IMR-90 (cell line): ENCODE measurements at regions not wholly inside any gene's neighbourhood (a gene's known extent, or its start where the extent isn't known, plus 50 kb on each side); places are given as distances from the start of the nearest gene placed in this dataset.

Source experiments
- ATAC-seq: fragments of 200-7000 bp; cut with Tn5 transposase; 2 replicates; pipeline ENCODE4 v1.9.1; 2020; ENCODE audit warnings: low read depth, mild to moderate bottlenecking, moderate library complexity
- BruUV-seq: library from RNA; stranded (reverse); fragments of 400-500 nt; replicated peaks from 2 replicates; lab custom pipeline; 2021; lab: Mats Ljungman, UMichigan
- CTCF ChIA-PET: fragments of 300-600 bp; formaldehyde crosslinking; extraction: SDS; loops from one replicate; lab custom pipeline; 2021; ENCODE audit warnings: antibody characterized with exemption; lab: Yijun Ruan, JAX
- POLR2A ChIA-PET: fragments of 300-600 bp; sonication (Branson Sonifier 250); formaldehyde crosslinking; loops from one replicate; lab custom pipeline; 2022; ENCODE audit warnings: antibody characterized with exemption; ENCODE audit not compliant: unreplicated experiment; lab: Charles Lee
- DNase-seq: peaks from one replicate; pipeline ENCODE4 v3.0.0; 2013
- H2AFZ ChIP-seq: replicated peaks from 2 replicates; pipeline ENCODE3; 2013; ENCODE audit warnings: low read length, mild to moderate bottlenecking; ENCODE audit not compliant: poor library complexity
- H2AK5ac ChIP-seq: 2 replicates; pipeline ENCODE4 v1.6.1; 2013; ENCODE audit warnings: low read depth, low read length, inconsistent platforms
- H2AK9ac ChIP-seq: replicated peaks from 2 replicates; pipeline ENCODE3; 2013; ENCODE audit warnings: mild to moderate bottlenecking, low read depth, low read length, moderate library complexity; ENCODE audit not compliant: poor library complexity
- H2BK120ac ChIP-seq: 2 replicates; pipeline ENCODE4 v1.6.1; 2013; ENCODE audit warnings: low read depth, low read length, inconsistent platforms
- H2BK15ac ChIP-seq: 3 replicates; pipeline ENCODE4 v1.6.1; 2013; ENCODE audit warnings: low read depth, low read length, inconsistent platforms
- H2BK20ac ChIP-seq: 2 replicates; pipeline ENCODE4 v1.6.1; 2013; ENCODE audit warnings: low read depth, mild to moderate bottlenecking, inconsistent platforms, low read length, moderate library complexity
- H2BK5ac ChIP-seq: 2 replicates; pipeline ENCODE4 v1.6.1; 2013; ENCODE audit warnings: mild to moderate bottlenecking, low read depth, low read length, inconsistent platforms; ENCODE audit not compliant: poor library complexity, severe bottlenecking
- H3K14ac ChIP-seq: replicated peaks from 2 replicates; pipeline ENCODE4 v1.6.1; 2013; ENCODE audit warnings: low read depth, low read length, inconsistent platforms
- H3K18ac ChIP-seq: 2 replicates; pipeline ENCODE4 v1.6.1; 2013; ENCODE audit warnings: low read depth, low read length, control low read depth
- H3K23ac ChIP-seq: 2 replicates; pipeline ENCODE4 v1.6.1; 2013; ENCODE audit warnings: low read depth, low read length, inconsistent platforms
- H3K27ac ChIP-seq: 2 replicates; pipeline ENCODE4 v1.5.1; 2013; ENCODE audit warnings: mild to moderate bottlenecking, control low read depth, low read length; ENCODE audit not compliant: insufficient read depth
- H3K27me3 ChIP-seq: 2 replicates; pipeline ENCODE4 v1.6.1; 2013; ENCODE audit warnings: low read length; ENCODE audit not compliant: control insufficient read depth, insufficient read depth
- H3K36me3 ChIP-seq: 2 replicates; pipeline ENCODE4 v1.6.1; 2013; ENCODE audit warnings: low read length, mixed read lengths; ENCODE audit not compliant: control insufficient read depth, insufficient read depth
- H3K4ac ChIP-seq: 2 replicates; pipeline ENCODE4 v1.6.1; 2013; ENCODE audit warnings: low read depth, low read length, inconsistent platforms
- H3K4me1 ChIP-seq: 2 replicates; pipeline ENCODE4 v1.6.1; 2013; ENCODE audit warnings: low read length, mixed read lengths; ENCODE audit not compliant: control insufficient read depth, insufficient read depth
- H3K4me2 ChIP-seq: 2 replicates; pipeline ENCODE4 v1.6.1; 2013; ENCODE audit warnings: low read depth, mild to moderate bottlenecking, control low read depth, low read length, moderate library complexity
- H3K4me3 ChIP-seq: 2 replicates; pipeline ENCODE4 v1.5.1; 2013; ENCODE audit warnings: low read depth, mild to moderate bottlenecking, control low read depth, low read length, moderate library complexity; ENCODE audit not compliant: insufficient read depth
- H3K56ac ChIP-seq: 2 replicates; pipeline ENCODE4 v1.6.1; 2013; ENCODE audit warnings: low read length, inconsistent platforms; ENCODE audit not compliant: insufficient read depth; ENCODE audit errors: extremely low read depth
- H3K79me1 ChIP-seq, 2 experiments: 2 replicates each; pipeline ENCODE4 v1.6.1; 2013; ENCODE audit warnings: low read length in 2 of 2, inconsistent platforms in 1 of 2, low read depth in 1 of 2
- H3K9ac ChIP-seq: 2 replicates; pipeline ENCODE4 v1.6.1; 2013; ENCODE audit warnings: low read depth, low read length, control low read depth
- H3K9me1 ChIP-seq: 2 replicates; pipeline ENCODE4 v1.6.1; 2013; ENCODE audit warnings: low read length, inconsistent platforms; ENCODE audit not compliant: insufficient read depth
- H3K9me3 ChIP-seq: 2 replicates; pipeline ENCODE4 v1.6.1; 2013; ENCODE audit warnings: low read length; ENCODE audit not compliant: control insufficient read depth, insufficient read depth
- H4K20me1 ChIP-seq: 2 replicates; pipeline ENCODE4 v1.6.1; 2013; ENCODE audit warnings: low read length, inconsistent platforms; ENCODE audit not compliant: insufficient read depth
- H4K5ac ChIP-seq: 2 replicates; pipeline ENCODE4 v1.6.1; 2013; ENCODE audit warnings: mild to moderate bottlenecking, low read depth, low read length, control low read depth
- H4K8ac ChIP-seq, 2 experiments: 2 replicates each; pipeline ENCODE4 v1.6.1; 2013; ENCODE audit warnings: low read depth in 2 of 2, low read length in 2 of 2, control low read depth in 1 of 2, inconsistent platforms in 1 of 2
- H4K91ac ChIP-seq: 2 replicates; pipeline ENCODE4 v1.6.1; 2013; ENCODE audit warnings: low read depth, low read length, inconsistent platforms; ENCODE audit not compliant: insufficient read depth
- USF2 ChIP-seq: fragments of 150-350 bp; IDR thresholded peaks from 2 replicates; pipeline ENCODE4 v1.6.1; 2017; ENCODE audit warnings: mild to moderate bottlenecking, antibody characterized with exemption, low read length, low read depth
- WGBS, 2 experiments: methylation state at CpG; one replicate each; pipeline versions ENCODE4 v1.1.5 to v1.1.7; 2013; ENCODE audit warnings: missing lambda C conversion rate in 2 of 2; ENCODE audit not compliant: insufficient read length in 1 of 2; ENCODE audit errors: extremely low coverage in 2 of 2; 5-methylcytosine and 5-hydroxymethylcytosine counted together
- dilution Hi-C: fragments of 300-500 bp; cut with HindIII; formaldehyde crosslinking; loops from one replicate; pipeline ENCODE4 v1.14.3; 2018; ENCODE audit warnings: low sequenced_read_pairs; ENCODE audit not compliant: unreplicated experiment
- in situ Hi-C: fragments of 300-500 bp; cut with MboI; formaldehyde crosslinking; loops from 3 replicates; pipeline ENCODE4 v1.14.3; 2019; ENCODE audit warnings: low sequenced_read_pairs, inconsistent platforms, mixed read lengths
- intact Hi-C: fragments of 100-400 bp; cut with micrococcal nuclease; formaldehyde crosslinking; loops from 2 replicates; pipeline ENCODE4 v1.10.0; 2022

DNA sequence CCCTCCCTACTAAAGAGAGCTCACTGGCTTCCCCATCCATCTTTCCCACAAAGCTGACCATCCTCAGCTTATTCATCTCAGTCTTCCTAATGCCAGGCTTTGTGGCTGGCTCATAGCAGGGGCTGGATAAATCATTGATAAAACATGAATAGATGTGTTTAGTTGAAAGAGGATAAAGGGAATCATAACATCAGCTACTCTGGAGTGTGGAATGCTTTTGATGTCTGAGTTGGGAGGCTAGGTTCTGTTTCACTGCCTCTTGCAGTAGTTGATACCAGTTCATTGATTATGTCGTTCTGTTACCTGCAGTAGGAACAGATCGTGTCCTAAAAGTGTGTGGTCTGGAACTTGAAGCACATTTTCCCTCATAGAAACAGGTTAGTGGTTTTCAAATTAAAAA is 66.3 kb upstream of the HK2 start:
- no peaks in the 10 kb centered on the region for H3K36me3 ChIP-seq
- H3K23ac ChIP-seq: peak overlapping the region; percentile 80
- H4K91ac ChIP-seq: peak overlapping the region; percentile 79
- peak overlapping the region; percentile 98 for H2BK120ac ChIP-seq
- no peak overlapping the region for H3K4me3 ChIP-seq
- H2AK5ac ChIP-seq: peak overlapping the region; percentile 83
- peak overlapping the region; percentile 5 to 88; a peak in 2 of 4 replicates for H4K8ac ChIP-seq
- H3K18ac ChIP-seq: peak overlapping the region; percentile 89; the same call in 1 of the 2 replicates
- no peak overlapping the region for H2AK9ac ChIP-seq
- H3K27ac ChIP-seq: no peak overlapping the region
- intact Hi-C loops: no loop called here
- TF ChIP-seq USF2: no peak
- H3K9me1 ChIP-seq: peaks cover 27% of the 10 kb centered on the region
- H3K4ac ChIP-seq: peak overlapping the region; percentile 94
- no CpG with 5 or more reads among the region's 2 CpGs for WGBS, 2 experiments
- no TSS peak for BruUV-seq
- H4K20me1 ChIP-seq: no peaks in the 10 kb centered on the region
- peak overlapping the region; percentile 64; the same call in 2 of the 3 replicates for H2BK15ac ChIP-seq
- H2BK20ac ChIP-seq: peak overlapping the region; percentile 100
- dilution Hi-C loops: no loop called here
- H3K9ac ChIP-seq: no peak overlapping the region
- H3K14ac ChIP-seq: peak overlapping the region; percentile 93
- H2AFZ ChIP-seq: no peak overlapping the region
- in situ Hi-C loops: no loop called here
- H3K4me2 ChIP-seq: peak overlapping the region; percentile 31; the same call in 1 of the 2 replicates
- peaks cover 28% of the 10 kb centered on the region for H3K4me1 ChIP-seq
- H3K9me3 ChIP-seq: no peaks in the 10 kb centered on the region
- H3K56ac ChIP-seq: peak overlapping the region; percentile 58
- H2BK5ac ChIP-seq: peak overlapping the region; percentile 91
- DNase-seq (peak; percentile 22), ATAC-seq (peak; percentile 32)
- ChIA-PET POLR2A (interaction anchor here (0.9 kb wide), 1 partner anchor 217 kb away, joined by 4 read pairs; no protein-coding TSS in a partner anchor), CTCF (interaction anchor here (0.6 to 1.2 kb wide), 2 partner anchors 17 to 32 kb away, joined by 3 read pairs; no protein-coding TSS in a partner anchor)
- no peaks in the 10 kb centered on the region for H3K27me3 ChIP-seq
- H4K5ac ChIP-seq: peak overlapping the region; percentile 61; the same call in 1 of the 2 replicates
- no peaks in the 10 kb centered on the region for H3K79me1 ChIP-seq
